SW 1271 (cell line): ENCODE measurements at regions not wholly inside any gene's neighbourhood (a gene's known extent, or its start where the extent isn't known, plus 50 kb on each side); places are given as distances from the start of the nearest gene placed in this dataset.

Source experiments
- DNase-seq, 2 experiments: peaks; one replicate each; lab custom pipeline; 2025; lab: John Stamatoyannopoulos, UW

GRCh38 chr3:124178531-124178930, 186.6 kb upstream of the ROPN1 start:
- DNase-seq, result no peak

- DNase-seq, result no peak
Measured at GRCh38 chr3:124200407-124200806, 208.5 kb upstream of the ROPN1 start.

- no peak for DNase-seq
Measured at GRCh38 chr3:124201226-124201625, 209.3 kb upstream of the ROPN1 start.

GRCh38 chr3:124201786-124202185, 209.9 kb upstream of the ROPN1 start:
- DNase-seq, result no peak

- DNase-seq, result no peak
Measured at GRCh38 chr3:124202754-124203153, 210.8 kb upstream of the ROPN1 start.

GRCh38 chr3:124203292-124203691, 211.4 kb upstream of the ROPN1 start:
- no peak for DNase-seq

- no peak for DNase-seq
Measured at GRCh38 chr3:124206225-124207055, 214.5 kb upstream of the ROPN1 start.

GRCh38 chr3:124207077-124207476, 215.2 kb upstream of the ROPN1 start:
- no peak for DNase-seq

- DNase-seq, result no peak
Measured at GRCh38 chr3:124207873-124208485, 216.1 kb upstream of the ROPN1 start.

GRCh38 chr3:124209426-124209825, 217.5 kb upstream of the ROPN1 start:
- DNase-seq, result no peak

- no peak for DNase-seq
Measured at GRCh38 chr3:124210899-124211298, 219.0 kb upstream of the ROPN1 start.

GRCh38 chr3:124213641-124214040, 221.7 kb upstream of the ROPN1 start:
- no peak for DNase-seq

- DNase-seq, result no peak
Measured at GRCh38 chr3:124217542-124217941, 225.6 kb upstream of the ROPN1 start.

GRCh38 chr3:124221422-124221821, 229.5 kb upstream of the ROPN1 start:
- no peak for DNase-seq

GRCh38 chr3:124223853-124224252, 231.9 kb upstream of the ROPN1 start:
- no peak for DNase-seq

- no peak for DNase-seq
Measured at GRCh38 chr3:124227150-124227630, 235.3 kb upstream of the ROPN1 start.

GRCh38 chr3:124229420-124229819, 237.5 kb upstream of the ROPN1 start:
- DNase-seq, result no peak

- DNase-seq, result no peak
Measured at GRCh38 chr3:124229836-124230235, 237.9 kb upstream of the ROPN1 start.

GRCh38 chr3:124230432-124230831, 238.5 kb upstream of the ROPN1 start:
- no peak for DNase-seq

- no peak for DNase-seq
Measured at GRCh38 chr3:124230998-124231397, 239.1 kb upstream of the ROPN1 start.

- no peak for DNase-seq
Measured at GRCh38 chr3:124234852-124235252, 242.9 kb upstream of the ROPN1 start.

GRCh38 chr3:124235446-124235845, 243.5 kb upstream of the ROPN1 start:
- DNase-seq, result no peak

- DNase-seq, result no peak
Measured at GRCh38 chr3:124243177-124243859, 251.4 kb upstream of the ROPN1 start.
